Renal cortical epithelial cell (primary cell): ENCODE measurements at regions not wholly inside any gene's neighbourhood (a gene's known extent, or its start where the extent isn't known, plus 50 kb on each side); places are given as distances from the start of the nearest gene placed in this dataset.
"Not testable (repeated sequence)": the region's sequence is repeated elsewhere in the genome, so short reads cannot be mapped to it uniquely, and the experiment has no call there.

ENCODE experiments used
- DNase-seq: peaks from one replicate; pipeline ENCODE4 v3.0.0-alpha.2; 2011; ENCODE audit warnings: low read depth

GRCh38 chr5:52255308-52255707 lies 532.4 kb upstream of the ITGA1 start:
- no peak for DNase-seq

DNA sequence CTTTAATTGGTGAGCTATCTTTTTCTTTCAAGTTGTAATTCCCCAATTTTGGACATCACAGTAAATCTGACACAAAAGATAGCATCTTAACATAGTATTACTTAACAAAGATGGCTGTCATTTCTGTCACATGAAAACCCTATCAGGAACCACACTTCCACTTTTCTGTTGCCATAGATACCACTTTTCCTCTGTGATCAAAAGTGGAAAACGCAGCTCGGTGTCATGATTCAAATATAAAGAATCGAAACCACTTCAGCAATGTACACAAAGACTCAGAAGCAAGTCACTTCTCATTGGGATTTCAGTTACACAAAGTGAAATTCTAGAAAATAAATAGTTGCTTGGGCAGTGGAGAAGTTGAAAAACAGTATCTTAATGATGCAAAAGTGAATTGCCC lies 524.9 kb upstream of the ITGA1 start:
- no peak for DNase-seq

DNA sequence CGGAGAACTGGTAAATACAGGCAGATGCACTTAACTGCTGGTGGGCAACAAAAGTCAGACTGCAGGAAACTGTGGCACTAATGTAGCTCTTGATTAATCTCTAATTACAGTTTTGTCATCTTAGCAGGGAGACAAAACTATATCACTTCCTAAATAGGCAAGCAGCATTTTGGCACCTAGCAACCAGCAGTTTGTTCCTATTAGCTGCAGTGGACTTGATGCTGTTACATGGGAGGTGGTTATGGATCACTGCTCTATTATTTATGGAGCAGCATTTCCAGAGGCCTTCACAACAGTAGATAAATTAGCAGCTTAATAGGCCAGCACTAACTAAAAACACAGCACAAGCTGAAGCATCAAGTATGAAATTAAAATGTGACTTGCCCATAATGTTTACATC lies 518.3 kb upstream of the ITGA1 start:
- DNase-seq: peak; percentile 10

- no peak for DNase-seq
Measured at GRCh38 chr5:52269859-52270258, 517.9 kb upstream of the ITGA1 start.

DNA sequence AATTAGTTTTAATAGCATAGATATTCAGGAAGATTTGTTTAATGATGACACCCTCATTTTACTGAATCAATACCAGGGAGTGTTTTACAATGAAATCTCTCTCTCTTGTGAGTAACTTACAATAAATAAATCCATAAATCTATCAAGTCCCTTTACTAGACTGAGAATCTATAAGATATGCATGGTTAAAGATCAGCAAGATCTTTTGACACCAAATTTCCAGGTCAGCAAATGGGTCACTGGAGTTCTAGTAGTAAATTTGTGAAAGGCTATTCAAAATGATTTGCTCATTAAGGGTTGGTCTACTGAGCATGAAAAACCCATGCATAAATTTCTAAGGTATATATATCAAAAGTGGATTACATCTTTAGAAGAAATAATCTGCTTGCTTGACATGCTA lies 512.1 kb upstream of the ITGA1 start:
- DNase-seq: no peak

GRCh38 chr5:52277101-52277500 lies 510.6 kb upstream of the ITGA1 start:
- DNase-seq: no peak

- DNase-seq: no peak
Measured at GRCh38 chr5:52282647-52283046, 505.1 kb upstream of the ITGA1 start.

DNA sequence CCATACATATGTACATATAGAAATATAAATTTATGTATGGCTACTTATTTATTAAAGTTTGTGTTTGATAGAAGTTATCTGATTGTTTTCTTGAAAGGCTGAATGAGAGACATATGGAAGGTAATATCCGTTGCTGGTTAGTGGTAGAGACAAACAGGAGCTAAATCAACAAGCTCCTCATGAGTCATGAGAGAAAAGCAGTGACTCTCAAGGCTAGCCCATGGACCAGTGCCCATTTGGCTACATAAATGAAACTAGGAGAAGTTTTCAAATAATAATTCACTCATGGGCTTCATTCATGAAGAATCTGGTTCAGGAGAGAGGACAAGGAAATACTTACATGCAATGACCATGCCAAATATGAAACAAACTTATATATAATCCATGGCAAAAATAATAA lies 504.5 kb upstream of the ITGA1 start:
- DNase-seq: no peak

DNA sequence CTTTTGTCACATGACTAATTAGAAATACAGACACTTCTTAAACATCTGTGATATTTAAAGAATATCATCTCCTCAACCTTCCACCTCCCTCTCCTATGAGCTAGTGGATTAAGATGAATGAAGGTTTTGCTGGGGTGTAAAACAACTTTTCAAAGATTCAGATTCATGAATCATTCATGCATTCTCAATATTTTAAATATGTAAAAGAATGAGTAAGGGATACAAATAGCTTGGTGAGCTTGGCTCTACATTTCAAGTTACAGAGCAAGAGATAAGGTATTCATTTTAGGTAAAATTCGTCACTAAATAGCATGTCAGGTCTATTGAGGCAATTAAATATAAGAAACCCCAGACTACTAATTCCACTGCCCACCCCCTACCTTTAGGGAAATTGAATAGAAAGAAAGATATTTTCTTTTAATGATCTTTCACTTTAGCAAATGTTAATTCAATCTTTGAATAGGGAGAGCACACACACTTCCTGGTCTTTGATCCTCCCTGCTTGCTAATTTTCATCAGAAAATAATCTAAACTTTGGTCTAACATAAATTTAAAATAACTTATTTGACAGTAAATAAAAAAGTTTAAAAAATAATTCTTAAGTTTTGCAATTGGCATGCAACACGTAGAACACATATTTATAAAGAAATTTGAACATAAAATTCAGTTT lies 486.9 kb upstream of the ITGA1 start:
- DNase-seq: no peak

- not testable (repeated sequence) for DNase-seq
Measured at GRCh38 chr5:52304816-52305215, 482.9 kb upstream of the ITGA1 start.

DNA sequence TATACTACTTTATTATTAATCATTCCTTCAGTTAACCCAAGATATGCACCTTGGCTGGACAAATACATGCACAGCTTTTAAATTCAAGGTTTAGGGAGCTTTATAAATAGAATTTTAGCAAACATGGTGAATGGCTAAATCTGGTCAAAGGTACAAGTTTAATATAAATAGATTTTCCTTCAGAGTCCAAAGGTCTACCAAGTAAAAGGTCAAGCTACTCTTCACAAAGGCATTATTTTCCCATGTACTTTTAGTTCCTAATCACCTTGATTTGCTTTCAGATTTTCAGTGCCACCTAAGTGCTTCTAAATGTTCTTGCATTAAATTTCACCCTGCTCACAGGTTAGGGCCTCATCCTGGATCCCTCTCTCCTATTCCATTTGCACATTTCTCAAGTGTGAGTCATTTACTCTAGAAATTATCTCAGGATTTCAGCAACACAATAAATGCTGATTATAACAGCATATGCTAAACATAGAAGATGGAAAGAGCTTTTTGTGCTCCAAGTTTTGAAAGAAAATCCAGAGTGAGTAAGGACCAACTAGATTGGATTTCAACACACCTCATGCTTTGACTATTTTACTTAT lies 459.4 kb upstream of the ITGA1 start:
- DNase-seq: no peak

- DNase-seq: no peak
Measured at GRCh38 chr5:52331725-52332124, 456.0 kb upstream of the ITGA1 start.

DNA sequence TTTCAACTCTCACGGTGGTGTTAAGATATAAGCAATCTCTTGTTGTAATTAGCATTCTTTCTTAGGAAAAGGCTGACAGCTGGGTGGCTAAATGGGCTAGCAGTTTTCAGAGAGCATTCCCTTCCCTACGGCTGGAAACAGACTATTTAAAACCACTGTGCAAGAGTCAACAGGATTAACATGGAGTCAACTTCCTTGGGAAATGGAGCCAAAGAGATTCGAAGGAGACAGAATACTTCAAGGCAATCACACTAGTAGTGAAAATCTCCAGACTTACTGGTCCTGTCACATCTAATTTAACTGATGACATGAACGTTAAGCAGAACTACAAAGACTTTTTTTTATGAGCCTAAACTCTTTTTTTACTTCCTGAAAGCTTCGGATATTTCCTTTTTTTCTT lies 453.3 kb upstream of the ITGA1 start:
- no peak for DNase-seq

GRCh38 chr5:52339285-52339684 lies 448.4 kb upstream of the ITGA1 start:
- no peak for DNase-seq

GRCh38 chr5:52342361-52342760 lies 445.4 kb upstream of the ITGA1 start:
- DNase-seq: no peak

DNA sequence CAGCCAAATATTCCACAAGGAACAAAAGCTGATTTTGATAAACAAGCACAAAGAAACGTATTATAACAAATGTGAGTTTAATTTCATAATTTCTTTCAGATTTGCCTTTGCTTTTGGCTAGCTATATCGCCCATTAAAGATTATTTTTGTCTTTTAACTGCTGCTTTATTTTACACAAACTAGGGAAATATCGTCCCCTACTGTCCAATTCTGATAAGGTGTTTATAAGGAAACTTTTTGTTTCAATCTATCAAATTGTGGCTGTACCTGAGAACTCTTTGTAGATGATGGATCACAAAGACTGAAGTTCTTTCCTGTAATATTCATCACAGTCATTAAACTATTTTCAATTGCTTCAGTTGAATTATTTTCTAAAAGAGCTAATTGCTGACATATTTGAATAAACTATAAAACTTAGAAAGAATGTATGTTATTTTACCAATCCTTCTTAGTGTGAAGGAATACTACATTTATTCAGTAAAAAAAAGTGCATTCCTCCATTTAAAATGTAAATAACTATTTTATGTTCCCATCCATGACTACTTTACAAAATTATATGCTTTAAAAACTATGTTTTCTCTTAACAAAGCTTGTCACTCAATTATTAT lies 431.3 kb upstream of the ITGA1 start:
- peak; percentile 7 for DNase-seq

GRCh38 chr5:52359261-52359660 lies 428.5 kb upstream of the ITGA1 start:
- no peak for DNase-seq

DNA sequence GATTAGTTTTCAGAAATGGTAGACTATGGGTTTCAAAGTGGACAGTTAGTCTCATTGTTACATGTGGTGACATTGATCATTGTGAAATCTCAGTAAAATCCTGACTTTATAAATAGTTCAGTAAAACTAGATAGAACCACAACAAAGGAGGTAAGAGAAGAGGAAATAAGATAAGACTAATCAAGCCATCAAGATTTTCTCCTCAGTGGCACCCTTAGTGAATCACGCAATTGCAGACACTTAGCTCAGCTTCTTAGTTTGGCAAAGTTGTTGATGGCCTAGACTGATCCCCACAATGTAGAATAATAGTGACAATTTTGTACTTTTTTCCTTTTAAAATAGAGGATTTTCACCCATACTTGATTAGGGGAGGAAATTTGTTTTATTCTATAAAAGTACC lies 426.7 kb upstream of the ITGA1 start:
- no peak for DNase-seq

- no peak for DNase-seq
Measured at GRCh38 chr5:52374286-52374685, 413.4 kb upstream of the ITGA1 start.

DNA sequence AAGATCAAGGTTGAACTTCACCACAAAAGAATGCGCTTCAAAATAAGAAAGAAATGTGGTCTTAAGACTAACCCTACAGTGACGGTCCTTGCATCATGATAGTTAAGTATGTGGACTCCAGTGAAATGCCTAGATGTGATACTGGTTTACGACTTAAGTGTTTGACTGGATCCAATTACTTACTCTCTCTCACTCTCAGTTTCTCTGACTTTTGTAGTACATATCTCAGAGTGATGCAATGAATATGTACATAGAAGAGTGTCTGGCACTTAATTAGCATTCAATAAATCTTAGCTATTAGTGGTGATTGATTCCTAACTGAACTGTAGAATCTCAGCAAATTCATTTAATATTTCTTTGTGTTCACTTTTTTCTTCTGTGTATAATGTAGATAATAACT lies 411.7 kb upstream of the ITGA1 start:
- no peak for DNase-seq

- no peak for DNase-seq
Measured at GRCh38 chr5:52376592-52376991, 411.1 kb upstream of the ITGA1 start.

- DNase-seq: no peak
Measured at GRCh38 chr5:52378237-52378636, 409.5 kb upstream of the ITGA1 start.

GRCh38 chr5:52388349-52388748 lies 399.4 kb upstream of the ITGA1 start:
- no peak for DNase-seq

- no peak for DNase-seq
Measured at GRCh38 chr5:52392321-52392720, 395.4 kb upstream of the ITGA1 start.
